Mammary epithelial cell (primary cell): ENCODE measurements at regions not wholly inside any gene's neighbourhood (a gene's known extent, or its start where the extent isn't known, plus 50 kb on each side); places are given as distances from the start of the nearest gene placed in this dataset.

Experiments
- CTCF ChIP-seq, 2 donors: IDR thresholded peaks in 1 of 2; conservative IDR thresholded peaks in 1 of 2; 2 replicates each; pipeline ENCODE4 v1.5.1; 2011 to 2012; ENCODE audit warnings: inconsistent platforms in 2 of 2, low read length in 2 of 2, mild to moderate bottlenecking in 2 of 2, control low read depth in 1 of 2, low read depth in 1 of 2; ENCODE audit not compliant: insufficient read depth in 1 of 2; ENCODE audit errors: extremely low read depth in 1 of 2
- EZH2 ChIP-seq: IDR thresholded peaks from 2 replicates; pipeline ENCODE4 v1.6.1; 2012; ENCODE audit warnings: low read length, inconsistent platforms, borderline replicate concordance

GRCh38 chr15:97141360-97141759, 810.9 kb downstream of the NR2F2 start:
- no peak for TF ChIP-seq CTCF (conservative IDR thresholded peaks at IDR 0.05 in 1 of 2, IDR thresholded peaks at IDR 0.05 in 1 of 2; ENCODE audit: extremely low read depth in 1 of 2, insufficient read depth in 1 of 2, low read depth in 1 of 2, low read length in 2 of 2)
- no peak for TF ChIP-seq EZH2
